ENCODE measurements at regions not wholly inside any gene's neighbourhood (a gene's known extent, or its start where the extent isn't known, plus 50 kb on each side); places are given as distances from the start of the nearest gene placed in this dataset.

- H3K4me3 ChIP-seq (ENCODE audit: low read depth, low read length): no peak overlapping the region
- DNase-seq (ENCODE audit: low read depth): peak; percentile 57
- TF ChIP-seq CTCF (conservative IDR thresholded peaks at IDR 0.05; ENCODE audit: low read depth, low read length): no peak
Measured at GRCh38 chr12:92533280-92533890, 169.4 kb upstream of the PLEKHG7 start.

- no peak overlapping the region for H3K4me3 ChIP-seq (ENCODE audit: low read depth, low read length)
- TF ChIP-seq CTCF (conservative IDR thresholded peaks at IDR 0.05; ENCODE audit: low read depth, low read length): no peak
- no peak for DNase-seq (ENCODE audit: low read depth)
Measured at GRCh38 chr12:92530706-92531105, 172.1 kb upstream of the PLEKHG7 start.

GRCh38 chr12:92529944-92530343, 172.8 kb upstream of the PLEKHG7 start:
- TF ChIP-seq CTCF (conservative IDR thresholded peaks at IDR 0.05; ENCODE audit: low read depth, low read length): no peak
- no peak for DNase-seq (ENCODE audit: low read depth)
- H3K4me3 ChIP-seq (ENCODE audit: low read depth, low read length): no peak overlapping the region

GRCh38 chr12:92528586-92528985, 174.2 kb upstream of the PLEKHG7 start:
- no peak for TF ChIP-seq CTCF (conservative IDR thresholded peaks at IDR 0.05; ENCODE audit: low read depth, low read length)
- no peak overlapping the region for H3K4me3 ChIP-seq (ENCODE audit: low read depth, low read length)
- no peak for DNase-seq (ENCODE audit: low read depth)

- no peak for DNase-seq (ENCODE audit: low read depth)
- peak; percentile 2 for TF ChIP-seq CTCF (conservative IDR thresholded peaks at IDR 0.05; ENCODE audit: low read depth, low read length)
- no peak overlapping the region for H3K4me3 ChIP-seq (ENCODE audit: low read depth, low read length)
Measured at GRCh38 chr12:92528097-92528496, 174.7 kb upstream of the PLEKHG7 start.

- DNase-seq (ENCODE audit: low read depth): no peak
- no peak overlapping the region for H3K4me3 ChIP-seq (ENCODE audit: low read depth, low read length)
- no peak for TF ChIP-seq CTCF (conservative IDR thresholded peaks at IDR 0.05; ENCODE audit: low read depth, low read length)
Measured at GRCh38 chr12:92524489-92524888, 178.3 kb upstream of the PLEKHG7 start.

GRCh38 chr12:92520511-92520910, 182.3 kb upstream of the PLEKHG7 start:
- TF ChIP-seq CTCF (conservative IDR thresholded peaks at IDR 0.05; ENCODE audit: low read depth, low read length): no peak
- no peak overlapping the region for H3K4me3 ChIP-seq (ENCODE audit: low read depth, low read length)
- no peak for DNase-seq (ENCODE audit: low read depth)
